OCI-LY3 (cell line): ENCODE measurements at regions not wholly inside any gene's neighbourhood (a gene's known extent, or its start where the extent isn't known, plus 50 kb on each side); places are given as distances from the start of the nearest gene placed in this dataset.

Source experiments
- H2AFZ ChIP-seq: fragments of 200-600, 300-600 bp; shearing (Covaris generic); 2 replicates; pipeline ENCODE4 v1.6.0; 2014; ENCODE audit warnings: antibody characterized with exemption, low read depth, low read length
- H3K27ac ChIP-seq: fragments of 200-600, 300-600 bp; sonication (generic); 2 replicates; pipeline ENCODE4 v1.5.1; 2014; ENCODE audit warnings: mild to moderate bottlenecking, low read length, moderate library complexity, mixed read lengths
- H3K27me3 ChIP-seq: fragments of 200-600, 300-600 bp; sonication (generic); 2 replicates; pipeline ENCODE4 v1.6.1; 2014; ENCODE audit warnings: low read depth, low read length, mixed read lengths
- H3K36me3 ChIP-seq: fragments of 200-600, 300-600 bp; sonication (generic); replicated peaks from 2 replicates; pipeline ENCODE3; 2014; ENCODE audit warnings: low read depth, low read length, mixed read lengths
- H3K4me1 ChIP-seq: fragments of 300-600, 200-600 bp; sonication (generic); 2 replicates; pipeline ENCODE4 v1.6.1; 2014; ENCODE audit warnings: low read length, mixed read lengths
- H3K4me2 ChIP-seq: fragments of 200-600, 300-600 bp; sonication (generic); 2 replicates; pipeline ENCODE4 v1.6.1; 2014; ENCODE audit warnings: low read length, mixed read lengths
- H3K4me3 ChIP-seq: fragments of 300-600, 200-600 bp; sonication (generic); 2 replicates; pipeline ENCODE4 v1.5.1; 2014; ENCODE audit warnings: antibody characterized with exemption, mild to moderate bottlenecking, low read length, moderate library complexity
- H3K79me2 ChIP-seq: fragments of 300-600, 200-600 bp; shearing (Covaris generic); 2 replicates; pipeline ENCODE4 v1.6.1; 2014; ENCODE audit warnings: mild to moderate bottlenecking, low read length, mixed read lengths
- H3K9ac ChIP-seq: fragments of 300-600, 200-600 bp; shearing (Covaris generic); 2 replicates; pipeline ENCODE4 v1.6.0; 2014; ENCODE audit warnings: mild to moderate bottlenecking, low read length, moderate library complexity
- H3K9me3 ChIP-seq: fragments of 200-600, 300-600 bp; shearing (Covaris generic); 2 replicates; pipeline ENCODE4 v1.6.1; 2014; ENCODE audit warnings: low read length, mixed read lengths; ENCODE audit not compliant: insufficient read depth
- H4K20me1 ChIP-seq: fragments of 200-600, 300-600 bp; sonication (generic); 2 replicates; pipeline ENCODE4 v1.6.1; 2016; ENCODE audit warnings: low read length, mixed read lengths; ENCODE audit not compliant: insufficient read depth
- CTCF ChIP-seq: fragments of 200-600, 300-600 bp; sonication (generic); IDR thresholded peaks from 2 replicates; pipeline ENCODE4 v1.5.1; 2014; ENCODE audit warnings: antibody characterized with exemption, low read length, low read depth
- EZH2phosphoT487 ChIP-seq: fragments of 200-600 bp; shearing (Covaris generic); IDR thresholded peaks from 2 replicates; pipeline ENCODE4 v1.6.1; 2018; ENCODE audit warnings: antibody characterized with exemption, mixed run types, low read depth

- Histone ChIP-seq H3K9ac (no peak overlapping the region), H3K9me3 (no peaks in the 10 kb centered on the region), H3K4me1 (no peaks in the 10 kb centered on the region), H3K27ac (no peak overlapping the region), H2AFZ (no peak overlapping the region), H3K27me3 (no peaks in the 10 kb centered on the region), H3K4me3 (no peak overlapping the region), H4K20me1 (no peaks in the 10 kb centered on the region), H3K79me2 (no peaks in the 10 kb centered on the region), H3K4me2 (no peak overlapping the region), H3K36me3 (no peaks in the 10 kb centered on the region)
- TF ChIP-seq EZH2phosphoT487 (no peak), CTCF (no peak)
Observed at GRCh38 chr5:52682492-52682891, 105.2 kb upstream of the ITGA1 start.

- H3K36me3 ChIP-seq, result no peaks in the 10 kb centered on the region
- no peaks in the 10 kb centered on the region for H3K27me3 ChIP-seq
- no peak overlapping the region for H3K4me2 ChIP-seq
- no peak overlapping the region for H3K9ac ChIP-seq
- no peaks in the 10 kb centered on the region for H4K20me1 ChIP-seq
- no peaks in the 10 kb centered on the region for H3K79me2 ChIP-seq
- H3K9me3 ChIP-seq, result no peaks in the 10 kb centered on the region
- H2AFZ ChIP-seq, result no peak overlapping the region
- no peaks in the 10 kb centered on the region for H3K4me1 ChIP-seq
- no peak overlapping the region for H3K4me3 ChIP-seq
- no peak overlapping the region for H3K27ac ChIP-seq
- TF ChIP-seq CTCF (no peak), EZH2phosphoT487 (no peak)
Observed at GRCh38 chr5:52684051-52684450, 103.7 kb upstream of the ITGA1 start.

GRCh38 chr5:52685566-52685965 lies 102.2 kb upstream of the ITGA1 start:
- Histone ChIP-seq H3K4me1 (no peaks in the 10 kb centered on the region), H3K9me3 (no peaks in the 10 kb centered on the region), H3K27me3 (no peaks in the 10 kb centered on the region), H3K36me3 (no peaks in the 10 kb centered on the region), H3K27ac (no peak overlapping the region), H3K4me3 (no peak overlapping the region), H3K4me2 (no peak overlapping the region), H3K79me2 (no peaks in the 10 kb centered on the region), H4K20me1 (no peaks in the 10 kb centered on the region), H2AFZ (no peak overlapping the region), H3K9ac (no peak overlapping the region)
- no peak for TF ChIP-seq EZH2phosphoT487
- TF ChIP-seq CTCF, result no peak

- no peaks in the 10 kb centered on the region for H4K20me1 ChIP-seq
- no peak overlapping the region for H2AFZ ChIP-seq
- no peak overlapping the region for H3K4me2 ChIP-seq
- no peaks in the 10 kb centered on the region for H3K27me3 ChIP-seq
- no peaks in the 10 kb centered on the region for H3K79me2 ChIP-seq
- no peaks in the 10 kb centered on the region for H3K36me3 ChIP-seq
- no peak overlapping the region for H3K9ac ChIP-seq
- no peak overlapping the region for H3K4me3 ChIP-seq
- H3K9me3 ChIP-seq, result no peaks in the 10 kb centered on the region
- no peak for TF ChIP-seq CTCF
- no peak for TF ChIP-seq EZH2phosphoT487
- no peak overlapping the region for H3K27ac ChIP-seq
- H3K4me1 ChIP-seq, result no peaks in the 10 kb centered on the region
Observed at GRCh38 chr5:52685971-52686370, 101.7 kb upstream of the ITGA1 start.
